Fibroblast of pulmonary artery (primary cell): ENCODE measurements at regions not wholly inside any gene's neighbourhood (a gene's known extent, or its start where the extent isn't known, plus 50 kb on each side); places are given as distances from the start of the nearest gene placed in this dataset.

Experiments
- DNase-seq: peaks from one replicate; pipeline ENCODE4 v3.0.0-alpha.2; 2010; ENCODE audit warnings: low read depth
- H3K4me3 ChIP-seq: replicated peaks from 2 replicates; pipeline ENCODE4 v1.5.1; 2011; ENCODE audit warnings: low read depth, mild to moderate bottlenecking, control low read depth, low read length, moderate library complexity
- CTCF ChIP-seq: IDR thresholded peaks from 2 replicates; pipeline ENCODE4 v1.5.1; 2011; ENCODE audit warnings: mild to moderate bottlenecking, control low read depth, low read length, inconsistent platforms; ENCODE audit errors: missing control alignments

- no peak for TF ChIP-seq CTCF
- no peak for DNase-seq
- no peak overlapping the region for H3K4me3 ChIP-seq
Measured at GRCh38 chr10:110434489-110435096, 63.1 kb upstream of the DUSP5 start.

- DNase-seq = no peak
- no peak overlapping the region for H3K4me3 ChIP-seq
- no peak for TF ChIP-seq CTCF
Measured at GRCh38 chr10:110436554-110437350, 61.0 kb upstream of the DUSP5 start.

DNA sequence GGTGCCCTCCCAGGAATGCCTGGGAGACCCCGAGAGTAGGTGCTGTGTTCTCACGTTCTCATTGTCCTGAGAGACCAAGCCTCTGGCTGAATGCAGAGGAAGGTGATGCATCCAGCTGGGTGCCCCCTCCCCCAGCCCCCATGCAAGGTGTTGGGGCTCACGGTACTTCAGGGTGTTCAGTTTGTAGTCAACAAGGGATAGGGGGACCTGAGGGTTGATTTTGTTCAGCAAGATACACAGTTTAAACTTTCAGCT is 60.4 kb upstream of the DUSP5 start:
- no peak overlapping the region for H3K4me3 ChIP-seq
- no peak for TF ChIP-seq CTCF
- DNase-seq = no peak

- no peak for TF ChIP-seq CTCF
- no peak for DNase-seq
- no peak overlapping the region for H3K4me3 ChIP-seq
Measured at GRCh38 chr10:110437761-110438341, 59.9 kb upstream of the DUSP5 start.

GRCh38 chr10:110442746-110443145 is 55.0 kb upstream of the DUSP5 start:
- TF ChIP-seq CTCF = no peak
- no peak for DNase-seq
- H3K4me3 ChIP-seq = no peak overlapping the region

- no peak for TF ChIP-seq CTCF
- H3K4me3 ChIP-seq = no peak overlapping the region
- no peak for DNase-seq
Measured at GRCh38 chr10:110443239-110444003, 54.3 kb upstream of the DUSP5 start.
